ENCODE measurements at regions not wholly inside any gene's neighbourhood (a gene's known extent, or its start where the extent isn't known, plus 50 kb on each side); places are given as distances from the start of the nearest gene placed in this dataset.

DNA sequence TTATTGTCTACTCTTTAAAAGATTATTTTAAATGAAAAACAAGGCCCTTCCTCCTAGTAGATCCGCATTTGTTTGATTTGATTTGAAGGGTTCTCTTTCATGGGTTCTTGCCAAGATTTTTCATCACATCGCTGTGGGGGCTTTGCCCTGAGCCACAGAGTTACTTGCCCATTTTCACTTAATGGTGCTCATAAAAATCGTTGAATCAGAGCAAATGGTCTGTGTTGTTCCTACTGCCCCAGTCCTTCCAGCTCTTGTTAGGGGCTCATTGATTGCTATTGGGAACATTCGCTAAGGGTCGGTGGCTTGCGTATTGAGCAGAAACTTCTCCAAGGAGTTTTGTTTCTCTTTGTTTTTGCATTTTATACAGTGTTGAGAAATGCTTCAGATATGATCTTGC, 1023.4 kb upstream of the CDH8 start:
- Histone ChIP-seq H3K27me3 (no peaks in the 10 kb centered on the region), H3K9ac (ENCODE audit: low read depth in 2 of 2, low read length in 2 of 2) (no peak overlapping the region), H3K27ac (no peak overlapping the region), H3K4me3 (no peak overlapping the region), H3K4me1 (no peaks in the 10 kb centered on the region), H3K9me3 (no peaks in the 10 kb centered on the region), H3K36me3 (no peaks in the 10 kb centered on the region)
- no peak for DNase-seq
- TF ChIP-seq, protein P1, sequence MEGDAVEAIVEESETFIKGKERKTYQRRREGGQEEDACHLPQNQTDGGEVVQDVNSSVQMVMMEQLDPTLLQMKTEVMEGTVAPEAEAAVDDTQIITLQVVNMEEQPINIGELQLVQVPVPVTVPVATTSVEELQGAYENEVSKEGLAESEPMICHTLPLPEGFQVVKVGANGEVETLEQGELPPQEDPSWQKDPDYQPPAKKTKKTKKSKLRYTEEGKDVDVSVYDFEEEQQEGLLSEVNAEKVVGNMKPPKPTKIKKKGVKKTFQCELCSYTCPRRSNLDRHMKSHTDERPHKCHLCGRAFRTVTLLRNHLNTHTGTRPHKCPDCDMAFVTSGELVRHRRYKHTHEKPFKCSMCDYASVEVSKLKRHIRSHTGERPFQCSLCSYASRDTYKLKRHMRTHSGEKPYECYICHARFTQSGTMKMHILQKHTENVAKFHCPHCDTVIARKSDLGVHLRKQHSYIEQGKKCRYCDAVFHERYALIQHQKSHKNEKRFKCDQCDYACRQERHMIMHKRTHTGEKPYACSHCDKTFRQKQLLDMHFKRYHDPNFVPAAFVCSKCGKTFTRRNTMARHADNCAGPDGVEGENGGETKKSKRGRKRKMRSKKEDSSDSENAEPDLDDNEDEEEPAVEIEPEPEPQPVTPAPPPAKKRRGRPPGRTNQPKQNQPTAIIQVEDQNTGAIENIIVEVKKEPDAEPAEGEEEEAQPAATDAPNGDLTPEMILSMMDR (IDR thresholded peaks at IDR 0.05) = no peak
- intact Hi-C loops (cut with DNase I) = no loop called here

DNA sequence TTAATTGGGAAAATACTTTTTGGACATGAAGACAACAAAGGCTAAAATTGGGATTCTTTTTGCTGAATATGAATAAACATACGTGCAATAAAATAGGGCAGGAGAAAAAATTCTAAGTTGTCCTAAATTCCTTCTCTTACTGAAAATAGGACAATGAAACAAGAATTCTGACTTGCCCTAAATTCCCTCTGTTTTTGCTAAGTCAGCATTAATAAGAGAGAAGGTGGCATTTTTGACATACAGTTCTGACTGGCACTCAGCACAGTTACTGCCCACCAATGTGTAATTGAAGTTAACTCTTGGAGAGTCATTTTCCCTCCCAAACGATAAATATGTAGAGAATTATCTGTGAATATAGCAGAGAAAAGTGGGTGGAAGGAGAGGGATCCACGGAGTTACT, 1021.1 kb upstream of the CDH8 start:
- no peaks in the 10 kb centered on the region for H3K4me1 ChIP-seq
- TF ChIP-seq, protein P1 (IDR thresholded peaks at IDR 0.05) = no peak
- no peaks in the 10 kb centered on the region for H3K27me3 ChIP-seq

DNA sequence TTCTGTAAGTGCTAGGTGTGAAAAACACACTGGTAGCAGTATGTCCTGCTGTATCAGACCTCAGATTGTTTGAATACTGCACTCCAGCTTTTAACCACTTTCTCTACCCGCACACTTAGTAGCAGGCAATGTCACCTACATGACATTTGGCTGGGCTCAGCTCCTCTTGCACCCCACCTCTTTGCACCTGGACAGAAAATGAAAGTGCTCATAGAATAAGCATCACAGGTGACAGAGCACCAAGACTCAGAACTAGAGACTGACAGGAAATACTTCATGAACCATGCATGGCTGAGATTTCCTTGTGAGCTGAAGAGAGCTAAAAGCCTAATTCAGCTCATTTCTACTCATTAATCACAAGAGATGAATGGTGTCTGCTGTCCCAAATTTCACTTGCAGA, 1014.2 kb upstream of the CDH8 start:
- DNase-seq = no peak
- Histone ChIP-seq H3K4me3 (no peak overlapping the region), H3K27ac (no peak overlapping the region), H3K9me3 (no peaks in the 10 kb centered on the region), H3K27me3 (no peaks in the 10 kb centered on the region), H3K9ac (ENCODE audit: low read depth in 2 of 2, low read length in 2 of 2) (no peak overlapping the region), H3K36me3 (no peaks in the 10 kb centered on the region), H3K4me1 (no peaks in the 10 kb centered on the region)
- intact Hi-C loops (cut with DNase I) = no loop called here
- TF ChIP-seq, protein P1 (IDR thresholded peaks at IDR 0.05) = no peak

More for the DNA sequence above, 1021.1 kb upstream of the CDH8 start:
- H3K4me3 ChIP-seq = no peak overlapping the region
- H3K36me3 ChIP-seq = no peaks in the 10 kb centered on the region
- intact Hi-C loops (cut with DNase I) = no loop called here
- H3K9ac ChIP-seq (ENCODE audit: low read depth in 2 of 2, low read length in 2 of 2) = no peak overlapping the region
- no peaks in the 10 kb centered on the region for H3K9me3 ChIP-seq
- no peak overlapping the region for H3K27ac ChIP-seq
- no peak for DNase-seq

DNA sequence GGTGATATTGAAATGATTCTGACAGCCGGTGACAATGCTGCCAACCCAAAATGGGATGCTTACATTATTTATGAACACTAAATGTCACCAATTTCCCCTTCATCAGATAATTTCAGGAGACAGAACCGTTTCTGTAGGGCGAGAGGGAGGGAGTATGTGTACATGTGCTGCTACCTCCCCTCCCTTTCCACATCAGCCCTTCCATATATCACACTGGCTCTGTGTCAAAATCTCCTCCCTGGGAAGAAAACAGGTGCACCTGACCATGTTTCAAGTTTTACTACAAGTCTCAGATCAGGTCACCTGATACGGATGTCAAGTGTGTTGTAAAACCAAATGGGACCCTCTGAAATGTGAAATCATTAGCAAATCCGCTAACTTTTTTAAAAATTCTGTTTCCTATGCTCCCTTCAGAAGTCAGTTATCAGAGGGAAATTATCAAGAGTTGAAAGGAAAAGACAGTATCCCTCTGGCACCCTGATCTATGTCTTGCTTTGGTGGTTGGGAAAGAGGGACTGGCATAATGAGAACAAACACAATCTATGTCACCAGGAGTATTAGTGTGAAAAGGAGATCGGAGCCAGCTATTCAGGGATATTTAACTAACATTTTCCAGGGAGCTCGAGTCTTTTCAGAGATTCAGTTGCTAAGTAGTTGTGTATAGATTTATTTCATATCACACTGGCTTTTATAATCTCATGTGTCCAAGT, 1002.3 kb upstream of the CDH8 start:
- H3K36me3 ChIP-seq = no peaks in the 10 kb centered on the region
- H3K9me3 ChIP-seq = no peaks in the 10 kb centered on the region
- H3K4me3 ChIP-seq = no peak overlapping the region
- no peaks in the 10 kb centered on the region for H3K4me1 ChIP-seq
- intact Hi-C loops (cut with DNase I) = no loop called here
- no peak for DNase-seq
- H3K9ac ChIP-seq (ENCODE audit: low read depth in 2 of 2, low read length in 2 of 2) = no peak overlapping the region
- H3K27me3 ChIP-seq = no peaks in the 10 kb centered on the region
- H3K27ac ChIP-seq = no peak overlapping the region
- TF ChIP-seq, protein P1 (IDR thresholded peaks at IDR 0.05) = no peak

DNA sequence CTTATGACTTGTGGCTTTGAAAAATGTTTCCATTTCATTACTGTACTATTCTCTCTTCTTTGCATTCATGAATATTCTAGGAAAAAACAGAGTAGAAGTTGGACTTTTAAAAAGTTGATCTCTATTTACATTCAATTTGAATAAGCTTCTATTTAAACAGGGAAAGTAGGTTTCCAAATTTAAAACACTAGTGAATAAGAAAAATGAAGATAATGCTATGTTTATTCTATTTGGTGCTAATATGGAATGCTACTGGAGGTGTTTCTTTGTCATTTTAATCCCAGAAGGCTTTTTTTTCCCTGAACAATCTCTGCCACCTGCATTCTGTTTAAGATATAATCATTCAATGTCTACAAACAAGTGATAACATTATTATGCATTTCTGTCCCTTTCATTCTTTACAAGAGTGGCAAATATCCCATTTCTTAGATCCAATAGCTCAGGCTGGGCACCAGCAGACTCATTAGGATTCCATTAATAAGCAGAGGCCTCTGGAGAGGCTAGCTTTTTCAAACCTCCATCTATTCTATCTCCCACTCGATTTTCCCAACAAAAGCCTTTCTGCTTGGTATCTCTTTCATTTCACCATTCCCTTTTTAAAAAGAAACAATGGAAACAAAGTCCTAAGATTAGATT, 1001.6 kb upstream of the CDH8 start:
- DNase-seq = no peak
- TF ChIP-seq, protein P1 (IDR thresholded peaks at IDR 0.05) = no peak
- H3K4me3 ChIP-seq = no peak overlapping the region
- H3K9me3 ChIP-seq = no peaks in the 10 kb centered on the region
- intact Hi-C loops (cut with DNase I) = no loop called here
- H3K9ac ChIP-seq (ENCODE audit: low read depth in 2 of 2, low read length in 2 of 2) = no peak overlapping the region
- no peaks in the 10 kb centered on the region for H3K27me3 ChIP-seq
- H3K27ac ChIP-seq = no peak overlapping the region
- H3K36me3 ChIP-seq = no peaks in the 10 kb centered on the region
- H3K4me1 ChIP-seq = no peaks in the 10 kb centered on the region

All from colonic mucosa (tissue), 4 donors.